Sigmoid colon (tissue), 6 donors: ENCODE measurements at regions not wholly inside any gene's neighbourhood (a gene's known extent, or its start where the extent isn't known, plus 50 kb on each side); places are given as distances from the start of the nearest gene placed in this dataset.

ENCODE experiments used
- DNase-seq: peaks from one replicate; pipeline ENCODE4 v3.0.0-alpha.2; 2019
- H3K27ac ChIP-seq, 4 donors: fragments of 200-600 bp; sonication (generic); one replicate each; pipeline ENCODE4 v1.5.1; 2016 to 2019; ENCODE audit warnings: mild to moderate bottlenecking in 1 of 4
- H3K27me3 ChIP-seq, 3 donors: fragments of 200-600 bp; sonication (generic); one replicate each; pipeline ENCODE4 v1.5.1; 2019; ENCODE audit warnings: mild to moderate bottlenecking in 1 of 3
- H3K36me3 ChIP-seq, 4 donors: fragments of 200-600 bp; sonication (generic); one replicate each; pipeline ENCODE4 v1.5.1; 2016 to 2019
- H3K4me1 ChIP-seq, 4 donors: fragments of 200-600 bp; sonication (generic); one replicate each; pipeline ENCODE4 v1.5.1; 2017 to 2019
- H3K4me3 ChIP-seq, 4 donors: fragments of 200-600 bp; sonication (generic); one replicate each; pipeline ENCODE4 v1.5.1; 2017 to 2019; ENCODE audit warnings: mild to moderate bottlenecking in 2 of 4, moderate library complexity in 1 of 4
- H3K9me3 ChIP-seq, 4 donors: fragments of 200-600 bp in 3 of 4; sonication (generic) in 3 of 4; one replicate each; pipeline versions ENCODE4 v1.5.1 to v1.6.1; 2013 to 2019
- CTCF ChIP-seq, 4 experiments: fragments of 450-650 bp in 3 of 4; fragments of 200-600 bp in 1 of 4; IDR thresholded peaks; one replicate each; pipeline ENCODE4 v1.5.1; 2016 to 2019; ENCODE audit warnings: antibody characterized with exemption in 4 of 4, mild to moderate bottlenecking in 3 of 4, moderate library complexity in 2 of 4
- EP300 ChIP-seq, 4 donors: sonication (generic); formaldehyde crosslinking; IDR thresholded peaks; one replicate each; pipeline ENCODE4 v1.6.1; 2017; ENCODE audit warnings: antibody characterized with exemption in 4 of 4
- POLR2A ChIP-seq, 2 donors: fragments of 450-650 bp; IDR thresholded peaks; one replicate each; pipeline ENCODE4 v1.6.1; 2016; ENCODE audit warnings: antibody characterized with exemption in 2 of 2, mild to moderate bottlenecking in 2 of 2, moderate library complexity in 2 of 2
- POLR2AphosphoS5 ChIP-seq, 4 donors: sonication (generic); formaldehyde crosslinking; IDR thresholded peaks; one replicate each; pipeline ENCODE4 v1.6.1; 2017; ENCODE audit warnings: antibody characterized with exemption in 4 of 4
- WGBS, 2 donors: extraction: QIAGEN DNeasy Blood & Tissue Kit; methylation state at CpG; one replicate each; pipeline ENCODE4 v1.1.7; 2013; 5-methylcytosine and 5-hydroxymethylcytosine counted together
- intact Hi-C: fragments of 100-400 bp; cut with DNase I; formaldehyde crosslinking; loops from one replicate; pipeline ENCODE4 v1.15.1; 2023
- donor health status: healthy with polysubstance abuse.
- donor health status: healthy.

DNA sequence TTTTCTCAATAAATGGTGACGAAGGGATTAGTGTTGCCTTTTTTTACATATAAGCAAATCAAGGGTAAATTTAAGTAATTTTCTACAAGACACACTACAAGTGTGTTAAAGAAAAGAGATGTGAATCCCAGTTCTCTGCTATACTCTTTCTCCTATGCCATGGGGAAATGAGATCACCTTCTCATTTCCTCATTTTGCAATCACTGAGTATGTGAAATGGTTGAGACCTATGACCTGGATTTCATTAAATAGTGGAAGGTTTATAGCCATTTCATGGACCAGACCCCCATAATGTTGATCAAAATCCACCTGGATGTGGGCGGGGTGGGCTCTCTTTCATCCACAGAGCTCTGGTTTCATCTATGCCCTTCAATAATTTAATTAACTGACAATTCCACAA is 66.9 kb upstream of the SLIT3 start:
- Histone ChIP-seq H3K9me3 (peaks cover 0 to 2% (median 0%) of the 10 kb centered on the region in 4 donors), H3K27ac (no peak overlapping the region), H3K4me3 (no peak overlapping the region), H3K36me3 (no peaks in the 10 kb centered on the region), H3K27me3 (no peaks in the 10 kb centered on the region), H3K4me1 (no peaks in the 10 kb centered on the region)
- intact Hi-C loops = no loop called here
- no peak for DNase-seq
- WGBS, 2 donors = 83% methylated on average over 2 of the region's 2 CpGs
- TF ChIP-seq EP300 (IDR thresholded peaks at IDR 0.05) = no peak
- TF ChIP-seq POLR2AphosphoS5 (IDR thresholded peaks at IDR 0.05) = no peak
- TF ChIP-seq POLR2A (IDR thresholded peaks at IDR 0.05) = no peak
- TF ChIP-seq CTCF (IDR thresholded peaks at IDR 0.05) = no peak

GRCh38 chr5:169357291-169357690 is 56.4 kb upstream of the SLIT3 start:
- no peaks in the 10 kb centered on the region for H3K27me3 ChIP-seq
- 71 to 82% methylated on average over 1 of the region's 1 CpG for WGBS, 2 donors

DNA sequence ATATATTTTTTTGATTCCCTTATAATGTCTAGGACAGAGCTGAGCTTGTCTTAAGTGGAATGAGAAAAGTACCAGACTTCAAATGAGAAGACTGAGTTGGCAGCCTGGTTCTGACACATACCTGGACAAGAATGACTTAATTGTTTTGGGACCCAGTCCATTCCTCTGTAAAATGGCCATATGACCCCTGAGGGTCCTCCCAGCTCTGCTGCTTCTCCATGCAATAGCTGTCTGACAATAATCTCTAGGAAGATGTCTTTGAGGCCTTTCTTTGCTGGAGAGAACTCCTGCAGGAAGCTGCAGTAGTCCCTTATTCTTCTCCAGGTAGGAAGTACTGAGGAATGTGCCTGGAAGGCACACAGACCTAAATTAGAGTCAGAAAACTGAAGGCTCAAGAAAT is 55.9 kb upstream of the SLIT3 start:
- H3K27ac ChIP-seq = no peak overlapping the region
- no peaks in the 10 kb centered on the region for H3K9me3 ChIP-seq
- no peaks in the 10 kb centered on the region for H3K27me3 ChIP-seq
- TF ChIP-seq CTCF (IDR thresholded peaks at IDR 0.05) (no peak), EP300 (IDR thresholded peaks at IDR 0.05) (no peak), POLR2A (IDR thresholded peaks at IDR 0.05) (no peak), POLR2AphosphoS5 (IDR thresholded peaks at IDR 0.05) (no peak)
- no peaks in the 10 kb centered on the region for H3K36me3 ChIP-seq
- no peaks in the 10 kb centered on the region for H3K4me1 ChIP-seq
- H3K4me3 ChIP-seq = no peak overlapping the region
- DNase-seq = no peak
- intact Hi-C loops = no loop called here

More at GRCh38 chr5:169357291-169357690, 56.4 kb upstream of the SLIT3 start:
- H3K9me3 ChIP-seq = no peaks in the 10 kb centered on the region
- no peak overlapping the region for H3K4me3 ChIP-seq
- no peaks in the 10 kb centered on the region for H3K4me1 ChIP-seq
- TF ChIP-seq EP300 (IDR thresholded peaks at IDR 0.05) (no peak), POLR2A (IDR thresholded peaks at IDR 0.05) (no peak), POLR2AphosphoS5 (IDR thresholded peaks at IDR 0.05) (no peak)
- H3K27ac ChIP-seq = no peak overlapping the region
- DNase-seq = no peak
- no peaks in the 10 kb centered on the region for H3K36me3 ChIP-seq
- intact Hi-C loops = no loop called here

DNA sequence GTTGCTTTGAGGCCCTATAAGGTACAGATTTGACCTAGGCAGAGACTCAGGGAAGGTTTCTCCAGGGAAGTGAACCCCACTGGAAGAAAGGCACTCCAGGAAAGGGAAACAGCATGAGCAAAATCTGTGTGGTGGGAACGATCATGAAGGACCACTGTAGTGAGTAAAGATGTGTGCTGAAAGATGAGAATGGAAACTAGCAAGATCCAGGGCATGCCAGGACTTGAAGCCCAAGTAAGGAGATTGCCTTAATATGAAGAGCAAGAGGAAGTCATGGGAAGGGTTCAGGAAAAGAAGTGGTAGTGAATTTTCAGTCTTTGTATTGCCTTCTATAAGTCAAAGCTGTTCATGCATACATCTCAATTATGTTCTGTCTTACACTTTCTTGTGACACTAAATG is 55.2 kb upstream of the SLIT3 start:
- TF ChIP-seq POLR2A (IDR thresholded peaks at IDR 0.05) (no peak), EP300 (IDR thresholded peaks at IDR 0.05) (no peak), POLR2AphosphoS5 (IDR thresholded peaks at IDR 0.05) (no peak), CTCF (IDR thresholded peaks at IDR 0.05) (no peak)
- peaks cover 0 to 2% (median under 1%) of the 10 kb centered on the region in 4 donors for H3K4me1 ChIP-seq
- WGBS, 2 donors = 77 to 87% methylated on average over 1 of the region's 1 CpG
- no peaks in the 10 kb centered on the region for H3K9me3 ChIP-seq
- intact Hi-C loops = no loop called here
- no peaks in the 10 kb centered on the region for H3K27me3 ChIP-seq
- no peaks in the 10 kb centered on the region for H3K36me3 ChIP-seq
- no peak for DNase-seq
- H3K4me3 ChIP-seq = no peak overlapping the region
- H3K27ac ChIP-seq = no peak overlapping the region

GRCh38 chr5:169354921-169355320 is 54.0 kb upstream of the SLIT3 start:
- DNase-seq = no peak
- intact Hi-C loops = no loop called here
- Histone ChIP-seq H3K27me3 (no peaks in the 10 kb centered on the region), H3K4me3 (no peak overlapping the region), H3K4me1 (peaks cover 0 to 13% (median 11%) of the 10 kb centered on the region in 4 donors), H3K9me3 (no peaks in the 10 kb centered on the region), H3K27ac (no peak overlapping the region), H3K36me3 (no peaks in the 10 kb centered on the region)
- TF ChIP-seq POLR2A (IDR thresholded peaks at IDR 0.05) (no peak), CTCF (IDR thresholded peaks at IDR 0.05) (no peak), EP300 (IDR thresholded peaks at IDR 0.05) (no peak), POLR2AphosphoS5 (IDR thresholded peaks at IDR 0.05) (no peak)
- 44 to 74% methylated on average over 2 of the region's 2 CpGs for WGBS, 2 donors
